OCI-LY3 (cell line): ENCODE measurements at regions not wholly inside any gene's neighbourhood (a gene's known extent, or its start where the extent isn't known, plus 50 kb on each side); places are given as distances from the start of the nearest gene placed in this dataset.
"Not testable (repeated sequence)": the region's sequence is repeated elsewhere in the genome, so short reads cannot be mapped to it uniquely, and the experiment has no call there.

Experiments
- H2AFZ ChIP-seq: fragments of 200-600, 300-600 bp; shearing (Covaris generic); 2 replicates; pipeline ENCODE4 v1.6.0; 2014; ENCODE audit warnings: antibody characterized with exemption, low read depth, low read length
- H3K27ac ChIP-seq: fragments of 200-600, 300-600 bp; sonication (generic); 2 replicates; pipeline ENCODE4 v1.5.1; 2014; ENCODE audit warnings: mild to moderate bottlenecking, low read length, moderate library complexity, mixed read lengths
- H3K27me3 ChIP-seq: fragments of 200-600, 300-600 bp; sonication (generic); 2 replicates; pipeline ENCODE4 v1.6.1; 2014; ENCODE audit warnings: low read depth, low read length, mixed read lengths
- H3K36me3 ChIP-seq: fragments of 200-600, 300-600 bp; sonication (generic); replicated peaks from 2 replicates; pipeline ENCODE3; 2014; ENCODE audit warnings: low read depth, low read length, mixed read lengths
- H3K4me1 ChIP-seq: fragments of 300-600, 200-600 bp; sonication (generic); 2 replicates; pipeline ENCODE4 v1.6.1; 2014; ENCODE audit warnings: low read length, mixed read lengths
- H3K4me2 ChIP-seq: fragments of 200-600, 300-600 bp; sonication (generic); 2 replicates; pipeline ENCODE4 v1.6.1; 2014; ENCODE audit warnings: low read length, mixed read lengths
- H3K4me3 ChIP-seq: fragments of 300-600, 200-600 bp; sonication (generic); 2 replicates; pipeline ENCODE4 v1.5.1; 2014; ENCODE audit warnings: antibody characterized with exemption, mild to moderate bottlenecking, low read length, moderate library complexity
- H3K79me2 ChIP-seq: fragments of 300-600, 200-600 bp; shearing (Covaris generic); 2 replicates; pipeline ENCODE4 v1.6.1; 2014; ENCODE audit warnings: mild to moderate bottlenecking, low read length, mixed read lengths
- H3K9ac ChIP-seq: fragments of 300-600, 200-600 bp; shearing (Covaris generic); 2 replicates; pipeline ENCODE4 v1.6.0; 2014; ENCODE audit warnings: mild to moderate bottlenecking, low read length, moderate library complexity
- H3K9me3 ChIP-seq: fragments of 200-600, 300-600 bp; shearing (Covaris generic); 2 replicates; pipeline ENCODE4 v1.6.1; 2014; ENCODE audit warnings: low read length, mixed read lengths; ENCODE audit not compliant: insufficient read depth
- H4K20me1 ChIP-seq: fragments of 200-600, 300-600 bp; sonication (generic); 2 replicates; pipeline ENCODE4 v1.6.1; 2016; ENCODE audit warnings: low read length, mixed read lengths; ENCODE audit not compliant: insufficient read depth
- EZH2phosphoT487 ChIP-seq: fragments of 200-600 bp; shearing (Covaris generic); IDR thresholded peaks from 2 replicates; pipeline ENCODE4 v1.6.1; 2018; ENCODE audit warnings: antibody characterized with exemption, mixed run types, low read depth
- TF ChIP-seq, protein P1 (sequence below): fragments of 200-600, 300-600 bp; sonication (generic); IDR thresholded peaks from 2 replicates; pipeline ENCODE4 v1.5.1; 2014; ENCODE audit warnings: antibody characterized with exemption, low read length, low read depth

DNA sequence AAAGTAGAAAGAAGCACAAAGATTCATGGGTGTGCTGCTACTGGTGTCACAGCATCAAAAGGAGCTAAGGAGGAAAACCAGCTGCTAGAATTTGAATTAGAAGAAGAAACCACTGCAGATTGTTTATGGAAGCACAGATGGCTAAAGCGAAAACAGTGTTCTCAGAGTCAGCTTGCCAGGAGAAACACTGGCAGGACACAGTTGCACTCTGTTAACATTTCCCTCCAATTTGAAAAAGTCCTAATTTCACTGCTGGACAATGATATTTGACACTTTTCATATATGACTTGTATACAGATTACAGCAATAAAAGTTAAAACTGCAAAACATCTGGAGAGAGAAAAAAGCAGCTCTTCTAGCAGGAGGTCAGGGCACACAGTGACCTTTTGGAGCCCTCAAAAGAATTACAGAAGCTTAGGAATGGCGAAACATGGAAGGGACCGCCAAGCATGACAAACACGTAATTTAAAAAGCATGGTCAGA is 314.5 kb downstream of the COL12A1 start:
- no peaks in the 10 kb centered on the region for H4K20me1 ChIP-seq
- H3K79me2 ChIP-seq: no peaks in the 10 kb centered on the region
- H2AFZ ChIP-seq: no peak overlapping the region
- H3K9me3 ChIP-seq: no peaks in the 10 kb centered on the region
- H3K27ac ChIP-seq: no peak overlapping the region
- H3K27me3 ChIP-seq: no peaks in the 10 kb centered on the region
- H3K4me1 ChIP-seq: peaks cover 6% of the 10 kb centered on the region; the same call in 1 of the 2 replicates
- H3K9ac ChIP-seq: no peak overlapping the region
- no peak for TF ChIP-seq EZH2phosphoT487
- TF ChIP-seq, protein P1, sequence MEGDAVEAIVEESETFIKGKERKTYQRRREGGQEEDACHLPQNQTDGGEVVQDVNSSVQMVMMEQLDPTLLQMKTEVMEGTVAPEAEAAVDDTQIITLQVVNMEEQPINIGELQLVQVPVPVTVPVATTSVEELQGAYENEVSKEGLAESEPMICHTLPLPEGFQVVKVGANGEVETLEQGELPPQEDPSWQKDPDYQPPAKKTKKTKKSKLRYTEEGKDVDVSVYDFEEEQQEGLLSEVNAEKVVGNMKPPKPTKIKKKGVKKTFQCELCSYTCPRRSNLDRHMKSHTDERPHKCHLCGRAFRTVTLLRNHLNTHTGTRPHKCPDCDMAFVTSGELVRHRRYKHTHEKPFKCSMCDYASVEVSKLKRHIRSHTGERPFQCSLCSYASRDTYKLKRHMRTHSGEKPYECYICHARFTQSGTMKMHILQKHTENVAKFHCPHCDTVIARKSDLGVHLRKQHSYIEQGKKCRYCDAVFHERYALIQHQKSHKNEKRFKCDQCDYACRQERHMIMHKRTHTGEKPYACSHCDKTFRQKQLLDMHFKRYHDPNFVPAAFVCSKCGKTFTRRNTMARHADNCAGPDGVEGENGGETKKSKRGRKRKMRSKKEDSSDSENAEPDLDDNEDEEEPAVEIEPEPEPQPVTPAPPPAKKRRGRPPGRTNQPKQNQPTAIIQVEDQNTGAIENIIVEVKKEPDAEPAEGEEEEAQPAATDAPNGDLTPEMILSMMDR: no peak
- H3K4me2 ChIP-seq: no peak overlapping the region
- H3K4me3 ChIP-seq: no peak overlapping the region
- no peaks in the 10 kb centered on the region for H3K36me3 ChIP-seq

DNA sequence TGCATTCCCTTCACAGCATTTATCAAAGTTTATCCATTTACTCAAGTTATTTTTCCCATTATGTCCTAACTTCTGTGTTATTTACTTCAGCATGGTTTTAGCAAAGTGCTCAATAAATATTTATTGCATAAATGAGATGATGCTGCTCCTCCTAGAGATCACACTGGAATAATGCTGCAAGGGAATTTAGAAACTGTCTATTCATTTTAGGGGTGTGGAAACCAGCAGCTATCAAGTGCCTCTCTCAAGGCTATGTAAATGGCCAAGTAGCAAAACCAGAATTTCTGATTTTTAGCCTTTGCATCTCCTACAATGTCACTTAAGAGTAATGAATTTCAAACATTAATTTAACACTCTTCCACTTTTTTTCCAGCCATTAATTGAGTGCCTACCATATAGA is 316.2 kb downstream of the COL12A1 start:
- Histone ChIP-seq H3K36me3 (no peaks in the 10 kb centered on the region), H3K79me2 (no peaks in the 10 kb centered on the region), H2AFZ (no peak overlapping the region), H3K9ac (no peak overlapping the region), H3K27me3 (no peaks in the 10 kb centered on the region), H4K20me1 (no peaks in the 10 kb centered on the region), H3K9me3 (no peaks in the 10 kb centered on the region), H3K4me3 (no peak overlapping the region), H3K4me1 (peaks cover 6% of the 10 kb centered on the region; the same call in 1 of the 2 replicates), H3K27ac (no peak overlapping the region), H3K4me2 (no peak overlapping the region)
- TF ChIP-seq, protein P1: no peak
- no peak for TF ChIP-seq EZH2phosphoT487

DNA sequence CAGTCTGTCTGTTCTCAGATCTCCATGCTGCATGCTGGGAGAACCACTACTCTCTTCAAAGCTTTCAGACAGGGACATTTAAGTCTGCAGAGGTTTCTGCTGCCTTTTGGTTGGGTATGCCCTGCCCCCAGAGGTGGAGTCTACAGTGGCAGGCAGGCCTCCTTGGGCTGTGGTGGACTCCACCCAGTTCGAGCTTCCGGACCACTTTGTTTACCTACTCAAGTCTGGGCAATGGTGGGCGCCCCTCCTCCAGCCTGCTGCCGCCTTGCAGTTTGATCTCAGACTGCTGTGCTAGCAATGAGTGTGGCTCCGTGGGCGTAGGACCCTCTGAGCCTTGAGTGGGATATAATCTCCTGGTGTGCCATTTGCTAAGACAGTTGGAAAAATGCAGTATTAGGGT is 317.1 kb downstream of the COL12A1 start:
- not testable (repeated sequence) for H3K79me2 ChIP-seq, H3K27ac ChIP-seq, H3K27me3 ChIP-seq, H3K4me1 ChIP-seq, H3K9me3 ChIP-seq, H3K4me3 ChIP-seq, H2AFZ ChIP-seq, H3K9ac ChIP-seq, H4K20me1 ChIP-seq, H3K36me3 ChIP-seq, H3K4me2 ChIP-seq

DNA sequence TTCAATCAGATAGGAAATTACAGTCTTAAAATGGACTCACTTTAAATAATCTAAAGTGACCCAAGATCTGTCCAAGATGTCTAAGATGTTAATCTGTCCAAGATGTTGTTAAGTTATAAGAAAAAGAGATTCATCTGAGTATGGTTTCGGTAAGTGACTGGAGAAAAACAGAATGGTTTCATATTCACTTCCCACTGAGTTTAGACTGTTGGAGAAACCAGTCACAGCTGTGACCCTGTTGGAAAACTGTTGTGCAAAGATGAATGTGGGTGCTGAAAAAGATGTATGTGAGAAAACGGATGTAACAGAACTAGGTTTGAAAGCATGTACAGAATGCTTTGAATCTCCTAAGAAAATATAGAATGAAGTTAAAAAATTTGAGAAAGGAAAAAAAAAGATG is 325.9 kb downstream of the COL12A1 start:
- Histone ChIP-seq H3K4me3 (no peak overlapping the region), H2AFZ (no peak overlapping the region), H3K4me2 (0 out of 2 replicates have a peak overlapping the region, but pooled peaks have one; percentile 10), H3K27me3 (no peaks in the 10 kb centered on the region), H3K4me1 (peaks cover 8% of the 10 kb centered on the region), H3K9me3 (no peaks in the 10 kb centered on the region), H3K27ac (no peak overlapping the region), H3K9ac (no peak overlapping the region), H3K36me3 (no peaks in the 10 kb centered on the region), H4K20me1 (no peaks in the 10 kb centered on the region), H3K79me2 (no peaks in the 10 kb centered on the region)
- no peak for TF ChIP-seq EZH2phosphoT487
- TF ChIP-seq, protein P1: no peak

DNA sequence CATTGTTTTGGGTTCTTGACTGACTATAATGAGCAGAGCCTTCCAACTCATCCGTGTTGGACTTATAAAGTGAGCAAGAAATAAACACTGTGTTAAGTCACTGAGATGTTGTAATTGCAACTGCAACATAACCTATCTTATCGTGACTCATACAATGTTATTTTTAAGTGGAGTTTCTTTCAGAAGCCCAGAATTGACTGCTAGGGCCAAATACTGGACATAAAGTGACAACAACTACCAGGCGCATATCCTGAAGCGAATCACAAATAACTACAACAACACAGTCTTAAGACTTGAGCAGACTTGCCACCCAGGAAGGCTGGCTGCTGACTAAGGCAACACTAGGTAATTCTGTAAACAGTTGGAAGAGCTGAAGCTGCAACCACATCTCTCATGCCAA is 326.6 kb downstream of the COL12A1 start:
- no peak overlapping the region for H3K27ac ChIP-seq
- H3K9ac ChIP-seq: no peak overlapping the region
- H3K36me3 ChIP-seq: no peaks in the 10 kb centered on the region
- peaks cover 8% of the 10 kb centered on the region for H3K4me1 ChIP-seq
- no peak overlapping the region for H2AFZ ChIP-seq
- H3K9me3 ChIP-seq: no peaks in the 10 kb centered on the region
- TF ChIP-seq, protein P1: no peak
- TF ChIP-seq EZH2phosphoT487: no peak
- H3K4me3 ChIP-seq: no peak overlapping the region
- no peaks in the 10 kb centered on the region for H3K27me3 ChIP-seq
- no peaks in the 10 kb centered on the region for H3K79me2 ChIP-seq
- H3K4me2 ChIP-seq: no peak overlapping the region
- no peaks in the 10 kb centered on the region for H4K20me1 ChIP-seq
